Brain microvascular endothelial cell (primary cell): ENCODE measurements at regions not wholly inside any gene's neighbourhood (a gene's known extent, or its start where the extent isn't known, plus 50 kb on each side); places are given as distances from the start of the nearest gene placed in this dataset.
"Not testable (repeated sequence)": the region's sequence is repeated elsewhere in the genome, so short reads cannot be mapped to it uniquely, and the experiment has no call there.

Experiments used
- DNase-seq: peaks from one replicate; pipeline ENCODE4 v3.0.0-alpha.2; 2020
- H3K27ac ChIP-seq: fragments of 250-450 bp; sonication (Bioruptor Pico); 2 replicates; pipeline ENCODE4 v1.5.1; 2020; ENCODE audit warnings: mild to moderate bottlenecking, moderate library complexity
- H3K27me3 ChIP-seq: fragments of 250-450 bp; sonication (Bioruptor Pico); replicated peaks from 2 replicates; pipeline ENCODE4 v1.5.1; 2020; ENCODE audit warnings: mild to moderate bottlenecking
- H3K36me3 ChIP-seq: fragments of 250-450 bp; sonication (Bioruptor Pico); replicated peaks from 2 replicates; pipeline ENCODE4 v1.5.1; 2020; ENCODE audit warnings: mild to moderate bottlenecking
- H3K4me3 ChIP-seq: 2 replicates; pipeline ENCODE4 v1.5.1; 2011; ENCODE audit warnings: low read depth, mild to moderate bottlenecking, control low read depth, low read length, moderate library complexity
- in situ Hi-C: cut with HindIII; loops from 2 replicates; pipeline ENCODE4 v1.10.0; 2017; ENCODE audit warnings: low sequenced_read_pairs, low pct_ligation_motif_present
- TF ChIP-seq, protein P1 (sequence below): IDR thresholded peaks from 2 replicates; pipeline ENCODE4 v1.5.1; 2011; ENCODE audit warnings: low read depth, mild to moderate bottlenecking, moderate library complexity, low read length, control low read depth, inconsistent platforms; ENCODE audit errors: missing control alignments

- H3K4me3 ChIP-seq: no peak overlapping the region
- in situ Hi-C loops: no loop called here
- TF ChIP-seq, protein P1, sequence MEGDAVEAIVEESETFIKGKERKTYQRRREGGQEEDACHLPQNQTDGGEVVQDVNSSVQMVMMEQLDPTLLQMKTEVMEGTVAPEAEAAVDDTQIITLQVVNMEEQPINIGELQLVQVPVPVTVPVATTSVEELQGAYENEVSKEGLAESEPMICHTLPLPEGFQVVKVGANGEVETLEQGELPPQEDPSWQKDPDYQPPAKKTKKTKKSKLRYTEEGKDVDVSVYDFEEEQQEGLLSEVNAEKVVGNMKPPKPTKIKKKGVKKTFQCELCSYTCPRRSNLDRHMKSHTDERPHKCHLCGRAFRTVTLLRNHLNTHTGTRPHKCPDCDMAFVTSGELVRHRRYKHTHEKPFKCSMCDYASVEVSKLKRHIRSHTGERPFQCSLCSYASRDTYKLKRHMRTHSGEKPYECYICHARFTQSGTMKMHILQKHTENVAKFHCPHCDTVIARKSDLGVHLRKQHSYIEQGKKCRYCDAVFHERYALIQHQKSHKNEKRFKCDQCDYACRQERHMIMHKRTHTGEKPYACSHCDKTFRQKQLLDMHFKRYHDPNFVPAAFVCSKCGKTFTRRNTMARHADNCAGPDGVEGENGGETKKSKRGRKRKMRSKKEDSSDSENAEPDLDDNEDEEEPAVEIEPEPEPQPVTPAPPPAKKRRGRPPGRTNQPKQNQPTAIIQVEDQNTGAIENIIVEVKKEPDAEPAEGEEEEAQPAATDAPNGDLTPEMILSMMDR: no peak
- no peak for DNase-seq
- no peaks in the 10 kb centered on the region for H3K36me3 ChIP-seq
- H3K27me3 ChIP-seq: no peaks in the 10 kb centered on the region
- no peak overlapping the region for H3K27ac ChIP-seq
Measured at GRCh38 chr10:128189176-128189575, 63.0 kb upstream of the MKI67 start.

DNA sequence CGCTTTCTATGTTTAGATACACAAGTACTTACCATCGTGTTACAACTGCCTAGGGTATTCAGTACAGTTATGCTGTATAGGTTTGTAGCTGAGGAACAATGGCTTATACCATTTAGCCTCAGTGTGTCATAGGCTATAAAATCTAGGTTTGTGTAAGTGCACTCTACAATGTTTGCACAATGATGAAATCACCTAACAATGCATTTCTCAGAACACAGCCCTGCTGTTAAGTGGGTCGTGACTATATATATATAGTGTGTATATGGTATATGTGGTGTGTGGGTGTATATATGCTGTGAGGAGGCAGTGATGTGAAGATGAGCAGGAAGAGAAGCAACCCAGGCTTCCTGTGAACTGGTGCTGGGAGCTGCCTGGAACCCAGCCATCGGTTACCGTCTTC is 65.6 kb upstream of the MKI67 start:
- H3K4me3 ChIP-seq: no peak overlapping the region
- no peak for DNase-seq
- no peaks in the 10 kb centered on the region for H3K27me3 ChIP-seq
- TF ChIP-seq, protein P1: no peak
- H3K27ac ChIP-seq: no peak overlapping the region
- no peaks in the 10 kb centered on the region for H3K36me3 ChIP-seq
- in situ Hi-C loops: no loop called here

DNA sequence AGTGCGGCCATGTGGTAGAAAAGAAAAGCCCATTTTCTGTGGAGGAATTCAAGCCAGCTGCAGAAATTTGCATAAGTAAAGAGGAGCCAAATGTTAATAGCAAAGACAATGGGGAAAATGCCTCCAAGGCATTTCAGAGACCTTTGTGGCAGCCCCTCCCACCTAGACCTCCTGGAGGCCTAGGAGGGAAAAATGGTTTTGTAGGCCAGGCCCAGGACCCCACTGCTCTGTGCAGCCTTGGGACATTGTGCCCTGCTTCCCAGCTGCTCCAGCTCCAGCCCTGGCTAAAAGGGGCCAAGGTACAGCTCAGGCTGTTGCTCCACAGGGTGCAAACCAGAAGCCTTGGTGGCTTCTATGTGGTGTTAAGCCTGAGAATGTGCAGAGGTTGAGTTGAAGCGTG is 75.6 kb upstream of the MKI67 start:
- H3K36me3 ChIP-seq, H3K27me3 ChIP-seq, in situ Hi-C loops, DNase-seq, H3K27ac ChIP-seq, H3K4me3 ChIP-seq: not testable (repeated sequence)

- H3K27ac ChIP-seq: no peak overlapping the region
Measured at GRCh38 chr10:128203028-128203427, 76.8 kb upstream of the MKI67 start.

DNA sequence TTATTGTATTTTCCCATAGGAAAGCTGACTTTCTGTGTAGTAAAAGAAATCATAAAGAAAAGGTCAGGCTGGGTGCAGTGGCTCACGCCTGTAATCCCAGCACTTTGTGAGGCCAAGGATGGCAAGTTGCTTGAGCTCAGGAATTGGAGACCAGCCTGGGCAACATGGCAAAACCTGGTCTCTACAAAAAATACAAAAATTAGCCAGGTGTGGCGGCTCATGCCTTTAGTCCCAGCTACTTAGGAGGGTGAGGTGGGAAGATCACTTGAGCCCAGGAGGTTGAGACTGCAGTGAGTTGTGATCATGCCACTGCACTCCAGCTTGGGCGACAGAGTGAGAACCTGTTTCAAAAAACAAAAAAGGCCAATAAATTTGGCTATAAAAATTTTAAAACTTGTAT is 79.4 kb upstream of the MKI67 start:
- in situ Hi-C loops, DNase-seq, H3K4me3 ChIP-seq, H3K27ac ChIP-seq, H3K27me3 ChIP-seq, H3K36me3 ChIP-seq: not testable (repeated sequence)

More at GRCh38 chr10:128203028-128203427, 76.8 kb upstream of the MKI67 start:
- TF ChIP-seq, protein P1: no peak
- Histone ChIP-seq H3K27me3 (no peaks in the 10 kb centered on the region), H3K4me3 (no peak overlapping the region), H3K36me3 (no peaks in the 10 kb centered on the region)
- in situ Hi-C loops: no loop called here
- DNase-seq: no peak

GRCh38 chr10:128206676-128207075 is 80.5 kb upstream of the MKI67 start:
- in situ Hi-C loops: no loop called here
- Histone ChIP-seq H3K27ac (no peak overlapping the region), H3K4me3 (no peak overlapping the region), H3K27me3 (no peaks in the 10 kb centered on the region), H3K36me3 (no peaks in the 10 kb centered on the region)
- no peak for DNase-seq
- TF ChIP-seq, protein P1: no peak

DNA sequence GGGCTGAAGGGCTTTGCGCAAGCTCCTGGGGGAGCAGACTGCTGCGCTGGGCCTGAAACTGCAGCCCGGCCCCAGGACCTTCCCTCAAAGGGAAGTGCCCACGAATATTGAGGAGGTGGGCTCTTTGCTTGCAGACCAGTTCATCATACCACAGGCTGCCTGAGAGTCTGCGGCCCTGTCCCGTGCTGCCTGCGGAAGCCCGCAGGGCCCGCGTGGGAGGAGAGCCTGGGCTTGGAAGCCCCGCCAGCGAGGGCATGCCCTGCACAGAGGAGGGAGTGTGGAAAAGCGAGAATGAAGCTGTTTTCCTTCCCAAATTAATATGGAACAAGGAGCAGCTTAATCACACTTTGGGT is 83.6 kb upstream of the MKI67 start:
- no peak for DNase-seq
- no peak overlapping the region for H3K4me3 ChIP-seq

More for the DNA sequence above, 83.6 kb upstream of the MKI67 start:
- H3K27ac ChIP-seq: no peak overlapping the region
- no peaks in the 10 kb centered on the region for H3K27me3 ChIP-seq
- TF ChIP-seq, protein P1: no peak
- H3K36me3 ChIP-seq: no peaks in the 10 kb centered on the region
- in situ Hi-C loops: no loop called here
